Lower leg skin (tissue), 3 donors: ENCODE measurements at regions not wholly inside any gene's neighbourhood (a gene's known extent, or its start where the extent isn't known, plus 50 kb on each side); places are given as distances from the start of the nearest gene placed in this dataset.
"Not testable (repeated sequence)": the region's sequence is repeated elsewhere in the genome, so short reads cannot be mapped to it uniquely, and the experiment has no call there.

Source experiments
- POLR2A ChIP-seq, 2 donors: fragments of 450-650 bp; IDR thresholded peaks; one replicate each; pipeline ENCODE4 v1.6.1; 2016 to 2017; ENCODE audit warnings: antibody characterized with exemption in 2 of 2, mild to moderate bottlenecking in 1 of 2, moderate library complexity in 1 of 2
- TF ChIP-seq, protein P1 (sequence below), 3 donors: fragments of 450-650 bp; IDR thresholded peaks; one replicate each; pipeline ENCODE4 v1.5.1; 2016; ENCODE audit warnings: antibody characterized with exemption in 3 of 3, mild to moderate bottlenecking in 3 of 3, moderate library complexity in 2 of 3

DNA sequence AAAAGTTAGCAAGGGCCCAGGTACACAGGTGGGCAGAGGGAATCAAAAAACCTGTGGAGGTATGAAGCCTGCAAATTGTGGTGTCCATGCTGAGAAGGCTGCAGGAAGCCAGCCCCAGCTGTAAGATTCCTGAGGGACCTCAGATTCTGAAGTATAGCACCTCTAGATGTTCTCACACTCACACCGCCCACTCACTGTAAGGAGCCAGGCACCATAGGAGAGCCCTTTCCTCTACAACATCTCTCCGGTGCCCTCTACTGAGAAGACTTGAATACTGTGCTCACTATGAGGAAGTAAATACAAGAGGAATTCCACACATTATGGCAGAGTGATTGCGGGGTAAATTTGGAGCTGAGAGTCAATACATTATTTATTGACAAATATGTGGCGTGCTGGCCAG, 68.9 kb upstream of the RUBCNL start:
- TF ChIP-seq POLR2A (IDR thresholded peaks at IDR 0.05) = not testable (repeated sequence)
- TF ChIP-seq, protein P1, sequence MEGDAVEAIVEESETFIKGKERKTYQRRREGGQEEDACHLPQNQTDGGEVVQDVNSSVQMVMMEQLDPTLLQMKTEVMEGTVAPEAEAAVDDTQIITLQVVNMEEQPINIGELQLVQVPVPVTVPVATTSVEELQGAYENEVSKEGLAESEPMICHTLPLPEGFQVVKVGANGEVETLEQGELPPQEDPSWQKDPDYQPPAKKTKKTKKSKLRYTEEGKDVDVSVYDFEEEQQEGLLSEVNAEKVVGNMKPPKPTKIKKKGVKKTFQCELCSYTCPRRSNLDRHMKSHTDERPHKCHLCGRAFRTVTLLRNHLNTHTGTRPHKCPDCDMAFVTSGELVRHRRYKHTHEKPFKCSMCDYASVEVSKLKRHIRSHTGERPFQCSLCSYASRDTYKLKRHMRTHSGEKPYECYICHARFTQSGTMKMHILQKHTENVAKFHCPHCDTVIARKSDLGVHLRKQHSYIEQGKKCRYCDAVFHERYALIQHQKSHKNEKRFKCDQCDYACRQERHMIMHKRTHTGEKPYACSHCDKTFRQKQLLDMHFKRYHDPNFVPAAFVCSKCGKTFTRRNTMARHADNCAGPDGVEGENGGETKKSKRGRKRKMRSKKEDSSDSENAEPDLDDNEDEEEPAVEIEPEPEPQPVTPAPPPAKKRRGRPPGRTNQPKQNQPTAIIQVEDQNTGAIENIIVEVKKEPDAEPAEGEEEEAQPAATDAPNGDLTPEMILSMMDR (IDR thresholded peaks at IDR 0.05) = not testable (repeated sequence)
